Loucy (cell line): ENCODE measurements at regions not wholly inside any gene's neighbourhood (a gene's known extent, or its start where the extent isn't known, plus 50 kb on each side); places are given as distances from the start of the nearest gene placed in this dataset.
A peak's percentile ranks its signal among the peaks of the same experiment; 100 is the strongest.

Experiments
- H2AFZ ChIP-seq: fragments of 200-600 bp; sonication (generic); 2 replicates; pipeline ENCODE4 v1.6.0; 2016; ENCODE audit warnings: antibody characterized with exemption, mild to moderate bottlenecking, low read length, moderate library complexity
- H3F3A ChIP-seq: fragments of 200-600 bp; 2 replicates; pipeline ENCODE4 v1.6.0; 2016; ENCODE audit warnings: antibody characterized with exemption, low read depth, mild to moderate bottlenecking
- H3K27me3 ChIP-seq: fragments of 200-600 bp; sonication (generic); 2 replicates; pipeline ENCODE4 v1.6.1; 2014; ENCODE audit warnings: low read length, mild to moderate bottlenecking; ENCODE audit not compliant: insufficient read depth, poor library complexity, severe bottlenecking
- H3K36me3 ChIP-seq: fragments of 200-600 bp; sonication (generic); 2 replicates; pipeline ENCODE4 v1.6.1; 2016; ENCODE audit warnings: low read length; ENCODE audit not compliant: insufficient read depth
- H3K4me1 ChIP-seq: fragments of 200-600 bp; sonication (generic); 2 replicates; pipeline ENCODE4 v1.5.1; 2014; ENCODE audit warnings: low read length, mild to moderate bottlenecking; ENCODE audit not compliant: insufficient read depth, poor library complexity, severe bottlenecking
- H3K4me2 ChIP-seq: fragments of 200-600 bp; sonication (generic); 2 replicates; pipeline ENCODE4 v1.6.0; 2014; ENCODE audit warnings: antibody characterized with exemption, low read length, low read depth, mild to moderate bottlenecking; ENCODE audit not compliant: poor library complexity, severe bottlenecking
- H3K4me3 ChIP-seq: fragments of 200-600 bp; sonication (generic); 2 replicates; pipeline ENCODE4 v1.5.1; 2014; ENCODE audit warnings: low read length, mild to moderate bottlenecking, mixed read lengths; ENCODE audit not compliant: poor library complexity, severe bottlenecking
- H3K79me2 ChIP-seq: fragments of 200-600 bp; sonication (generic); 2 replicates; pipeline ENCODE4 v1.6.1; 2014; ENCODE audit warnings: low read length; ENCODE audit not compliant: insufficient read depth
- H3K9ac ChIP-seq: fragments of 200-600 bp; sonication (generic); 2 replicates; pipeline ENCODE4 v1.6.0; 2014; ENCODE audit warnings: mild to moderate bottlenecking, low read depth, low read length, moderate library complexity; ENCODE audit not compliant: poor library complexity, severe bottlenecking
- H3K9me2 ChIP-seq: fragments of 200-600 bp; sonication (generic); replicated peaks from 2 replicates; pipeline ENCODE4 v1.6.1; 2016; ENCODE audit warnings: low read depth, low read length, mixed read lengths
- H3K9me3 ChIP-seq: fragments of 200-600 bp; sonication (generic); 2 replicates; pipeline ENCODE4 v1.6.1; 2014; ENCODE audit warnings: mild to moderate bottlenecking, antibody characterized with exemption, low read length, low read depth; ENCODE audit not compliant: insufficient read depth
- H4K20me1 ChIP-seq: fragments of 200-600 bp; sonication (generic); 2 replicates; pipeline ENCODE4 v1.6.0; 2014; ENCODE audit warnings: antibody characterized with exemption, low read length, mild to moderate bottlenecking; ENCODE audit not compliant: insufficient read depth, poor library complexity, severe bottlenecking
- EZH2phosphoT487 ChIP-seq: fragments of 200-600 bp; IDR thresholded peaks from 2 replicates; pipeline ENCODE4 v1.6.1; 2018; ENCODE audit warnings: antibody characterized with exemption, mild to moderate bottlenecking, moderate library complexity, borderline replicate concordance
- TF ChIP-seq, protein P1 (sequence below): fragments of 200-600 bp; sonication (generic); conservative IDR thresholded peaks from 2 replicates; pipeline ENCODE4 v1.5.1; 2014; ENCODE audit warnings: mild to moderate bottlenecking, antibody characterized with exemption, low read length

DNA sequence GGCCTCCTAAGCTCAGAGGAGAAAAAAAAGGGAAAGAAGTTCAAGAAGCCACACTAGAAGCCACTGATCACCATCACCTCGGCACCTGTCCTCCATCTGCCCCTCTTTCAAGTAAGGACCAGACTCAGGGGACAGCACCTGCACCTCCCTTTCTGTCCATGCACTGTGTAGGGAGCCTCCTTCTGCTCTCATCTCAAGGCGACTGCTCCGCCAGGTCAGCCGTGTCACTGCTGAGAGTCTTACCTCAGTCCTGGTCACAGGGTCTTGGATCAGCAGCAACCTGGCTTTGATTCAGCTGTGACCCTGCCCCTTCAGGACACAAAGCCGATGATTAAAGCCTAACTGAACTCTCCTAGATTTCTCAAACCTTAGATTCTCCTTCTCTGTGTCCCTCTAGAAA lies 101.5 kb downstream of the ZNF280B start:
- Histone ChIP-seq H2AFZ (no peak overlapping the region), H3K4me1 (peaks cover 12% of the 10 kb centered on the region), H3K36me3 (no peaks in the 10 kb centered on the region), H3K9me3 (no peaks in the 10 kb centered on the region), H4K20me1 (no peaks in the 10 kb centered on the region), H3F3A (no peaks in the 10 kb centered on the region), H3K79me2 (no peaks in the 10 kb centered on the region), H3K9ac (no peak overlapping the region), H3K4me2 (no peak overlapping the region), H3K27me3 (no peaks in the 10 kb centered on the region), H3K4me3 (no peak overlapping the region), H3K9me2 (no peaks in the 10 kb centered on the region)
- no peak for TF ChIP-seq EZH2phosphoT487
- TF ChIP-seq, protein P1, sequence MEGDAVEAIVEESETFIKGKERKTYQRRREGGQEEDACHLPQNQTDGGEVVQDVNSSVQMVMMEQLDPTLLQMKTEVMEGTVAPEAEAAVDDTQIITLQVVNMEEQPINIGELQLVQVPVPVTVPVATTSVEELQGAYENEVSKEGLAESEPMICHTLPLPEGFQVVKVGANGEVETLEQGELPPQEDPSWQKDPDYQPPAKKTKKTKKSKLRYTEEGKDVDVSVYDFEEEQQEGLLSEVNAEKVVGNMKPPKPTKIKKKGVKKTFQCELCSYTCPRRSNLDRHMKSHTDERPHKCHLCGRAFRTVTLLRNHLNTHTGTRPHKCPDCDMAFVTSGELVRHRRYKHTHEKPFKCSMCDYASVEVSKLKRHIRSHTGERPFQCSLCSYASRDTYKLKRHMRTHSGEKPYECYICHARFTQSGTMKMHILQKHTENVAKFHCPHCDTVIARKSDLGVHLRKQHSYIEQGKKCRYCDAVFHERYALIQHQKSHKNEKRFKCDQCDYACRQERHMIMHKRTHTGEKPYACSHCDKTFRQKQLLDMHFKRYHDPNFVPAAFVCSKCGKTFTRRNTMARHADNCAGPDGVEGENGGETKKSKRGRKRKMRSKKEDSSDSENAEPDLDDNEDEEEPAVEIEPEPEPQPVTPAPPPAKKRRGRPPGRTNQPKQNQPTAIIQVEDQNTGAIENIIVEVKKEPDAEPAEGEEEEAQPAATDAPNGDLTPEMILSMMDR: no peak

DNA sequence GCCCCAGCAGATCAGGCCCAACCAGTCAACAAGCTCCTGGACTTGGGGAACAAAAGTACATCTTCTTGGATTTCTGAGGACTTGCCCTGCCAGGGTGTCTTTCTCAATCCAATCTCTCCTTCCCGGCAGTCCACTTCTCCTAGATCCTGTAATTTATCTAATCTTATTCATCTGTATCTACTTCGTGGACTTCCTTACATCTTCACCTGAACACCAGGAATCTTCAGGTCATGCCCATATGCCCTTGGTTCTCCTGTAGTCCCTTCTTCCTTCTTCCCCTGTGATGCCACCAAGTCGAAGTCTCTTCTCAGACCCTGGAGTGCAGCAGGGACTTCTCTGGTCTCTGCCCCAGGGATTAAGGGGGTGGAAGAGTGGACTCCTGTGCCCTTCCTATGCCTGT lies 100.3 kb downstream of the ZNF280B start:
- no peaks in the 10 kb centered on the region for H3K36me3 ChIP-seq
- H3K9ac ChIP-seq: no peak overlapping the region
- no peak overlapping the region for H3K4me3 ChIP-seq
- no peaks in the 10 kb centered on the region for H3F3A ChIP-seq
- no peak overlapping the region for H2AFZ ChIP-seq
- TF ChIP-seq, protein P1: no peak
- TF ChIP-seq EZH2phosphoT487: no peak
- no peaks in the 10 kb centered on the region for H4K20me1 ChIP-seq
- H3K9me3 ChIP-seq: no peaks in the 10 kb centered on the region
- no peaks in the 10 kb centered on the region for H3K9me2 ChIP-seq
- no peaks in the 10 kb centered on the region for H3K79me2 ChIP-seq
- H3K4me2 ChIP-seq: no peak overlapping the region
- H3K4me1 ChIP-seq: peaks cover 12% of the 10 kb centered on the region
- H3K27me3 ChIP-seq: no peaks in the 10 kb centered on the region

DNA sequence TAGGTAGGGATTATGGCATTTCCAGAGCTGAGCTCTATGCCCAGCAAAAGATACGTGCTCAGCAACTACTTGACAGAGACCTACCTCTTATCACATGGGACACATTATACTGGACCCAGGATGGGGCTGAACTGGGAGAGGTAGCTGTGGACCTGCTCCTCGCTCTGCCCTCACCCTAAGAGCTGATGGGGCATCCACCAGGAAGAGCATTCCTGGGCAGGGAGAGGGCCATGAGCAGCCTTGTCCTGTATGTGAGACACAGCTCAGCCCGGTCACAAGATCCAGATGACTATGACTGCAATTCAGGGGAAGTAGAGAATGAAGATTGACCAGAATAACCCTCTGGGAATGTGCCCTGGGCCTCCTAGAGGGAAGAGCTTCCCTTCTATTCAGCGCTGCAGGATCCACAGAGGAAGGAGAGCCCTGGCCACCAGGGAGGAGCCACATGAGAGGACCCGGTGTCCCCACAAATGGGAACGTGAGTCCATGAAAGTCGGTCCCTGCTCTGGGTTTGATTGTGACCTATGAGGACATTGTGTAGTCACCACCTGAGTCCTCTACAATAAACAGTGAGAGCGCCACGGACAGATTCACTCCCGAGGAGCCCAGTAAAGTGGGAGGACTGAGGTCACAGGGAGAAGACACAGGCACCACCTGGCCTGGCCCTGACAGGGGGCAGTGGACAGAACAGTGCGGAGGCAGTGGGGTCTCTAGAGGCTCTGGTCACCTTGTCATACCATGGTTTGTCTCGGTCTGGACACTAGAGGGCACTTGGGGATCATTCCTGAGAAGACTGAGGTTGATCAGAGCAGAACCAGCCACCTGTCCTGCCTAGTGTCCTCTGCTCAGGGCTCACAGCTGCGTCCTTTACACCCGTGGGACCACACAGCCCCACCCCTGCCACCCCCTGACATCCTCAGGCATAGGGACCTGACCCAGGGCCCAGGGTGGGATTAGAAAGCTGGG lies 99.5 kb downstream of the ZNF280B start:
- H3K79me2 ChIP-seq: no peaks in the 10 kb centered on the region
- H3F3A ChIP-seq: no peaks in the 10 kb centered on the region
- H3K4me2 ChIP-seq: peak overlapping the region; percentile 63
- TF ChIP-seq, protein P1: peak; percentile 75
- no peak for TF ChIP-seq EZH2phosphoT487
- H3K9me2 ChIP-seq: no peaks in the 10 kb centered on the region
- no peaks in the 10 kb centered on the region for H4K20me1 ChIP-seq
- peaks cover 12% of the 10 kb centered on the region for H3K4me1 ChIP-seq
- H3K4me3 ChIP-seq: peak overlapping the region; percentile 38
- H3K36me3 ChIP-seq: no peaks in the 10 kb centered on the region
- H3K9me3 ChIP-seq: no peaks in the 10 kb centered on the region
- no peak overlapping the region for H2AFZ ChIP-seq
- no peak overlapping the region for H3K9ac ChIP-seq
- H3K27me3 ChIP-seq: no peaks in the 10 kb centered on the region
